KOPT-K1 (cell line): ENCODE measurements at regions not wholly inside any gene's neighbourhood (a gene's known extent, or its start where the extent isn't known, plus 50 kb on each side); places are given as distances from the start of the nearest gene placed in this dataset.
"Not testable (repeated sequence)": the region's sequence is repeated elsewhere in the genome, so short reads cannot be mapped to it uniquely, and the experiment has no call there.

Source experiments
- H3K27ac ChIP-seq: fragments of 200-600 bp; sonication (generic); 2 replicates; pipeline ENCODE4 v1.5.1; 2016; ENCODE audit warnings: antibody characterized with exemption, mild to moderate bottlenecking, low read depth, low read length; ENCODE audit not compliant: poor library complexity, severe bottlenecking
- H3K36me3 ChIP-seq: fragments of 200-600 bp; sonication (generic); 2 replicates; pipeline ENCODE4 v1.5.1; 2017; ENCODE audit warnings: antibody characterized with exemption, mild to moderate bottlenecking, low read length, moderate library complexity; ENCODE audit not compliant: insufficient read depth
- H3K9me3 ChIP-seq: fragments of 200-600 bp; sonication (generic); 2 replicates; pipeline ENCODE4 v1.5.1; 2017; ENCODE audit warnings: antibody characterized with exemption, low read length, mild to moderate bottlenecking; ENCODE audit not compliant: insufficient read depth, poor library complexity, severe bottlenecking

- Histone ChIP-seq H3K36me3 (0 out of 2 replicates have a peak, but pooled peaks cover 8% of the 10 kb centered on the region), H3K9me3 (no peaks in the 10 kb centered on the region), H3K27ac (peak overlapping the region; percentile 96)
Observed at GRCh38 chr14:106396999-106397398, 870.6 kb downstream of the TMEM121 start.

GRCh38 chr14:106398931-106399331, 872.5 kb downstream of the TMEM121 start:
- H3K9me3 ChIP-seq, H3K36me3 ChIP-seq: not testable (repeated sequence)
- H3K27ac ChIP-seq = peak overlapping the region; percentile 96

- H3K27ac ChIP-seq, H3K36me3 ChIP-seq, H3K9me3 ChIP-seq: not testable (repeated sequence)
Observed at GRCh38 chr14:106401316-106401715, 874.9 kb downstream of the TMEM121 start.

DNA sequence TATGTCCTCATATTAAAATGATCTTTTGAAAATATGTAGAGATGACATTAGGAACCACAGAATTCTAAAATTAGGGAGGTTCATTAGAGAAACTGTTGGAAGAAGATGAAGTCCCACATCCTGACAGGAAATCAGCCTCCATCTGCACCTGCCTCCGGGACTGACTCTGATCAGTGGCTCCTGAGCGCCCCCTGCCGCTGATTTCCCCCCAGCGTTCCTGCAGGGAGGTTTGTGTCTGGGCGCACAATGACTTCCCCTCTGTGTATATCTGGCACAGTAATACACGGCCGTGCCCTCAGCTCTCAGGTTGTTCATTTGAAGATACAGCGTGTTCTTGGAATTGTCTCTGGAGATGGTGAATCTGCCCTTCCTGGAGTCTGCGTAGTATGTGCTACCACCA, 883.8 kb downstream of the TMEM121 start:
- peak overlapping the region; percentile 71 for H3K27ac ChIP-seq
- H3K36me3 ChIP-seq, H3K9me3 ChIP-seq: not testable (repeated sequence)

DNA sequence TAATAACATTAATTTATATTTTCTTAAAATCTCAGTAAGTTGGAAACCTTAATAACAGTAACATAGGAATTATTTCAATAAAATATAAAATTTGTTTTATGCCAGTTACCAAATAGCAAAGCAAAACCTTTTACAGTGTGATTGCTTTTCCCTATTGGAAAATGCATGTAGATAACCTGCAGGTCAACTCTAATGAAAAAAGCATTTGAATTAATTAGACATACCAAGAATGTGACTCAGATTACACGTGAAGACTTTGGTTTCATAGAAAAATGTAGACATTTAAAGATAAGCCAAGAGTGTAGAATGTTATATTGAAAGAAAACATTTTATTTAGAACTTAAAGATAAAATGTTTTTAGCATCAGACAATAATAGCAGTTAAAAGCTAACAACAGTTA, 888.1 kb downstream of the TMEM121 start:
- Histone ChIP-seq H3K27ac (peak overlapping the region; percentile 11), H3K36me3 (no peaks in the 10 kb centered on the region), H3K9me3 (peaks cover 14% of the 10 kb centered on the region)

- H3K9me3 ChIP-seq = peaks cover 14% of the 10 kb centered on the region
- peak overlapping the region; percentile 10 for H3K27ac ChIP-seq
- H3K36me3 ChIP-seq = no peaks in the 10 kb centered on the region
Observed at GRCh38 chr14:106417224-106418049, 891.1 kb downstream of the TMEM121 start.

DNA sequence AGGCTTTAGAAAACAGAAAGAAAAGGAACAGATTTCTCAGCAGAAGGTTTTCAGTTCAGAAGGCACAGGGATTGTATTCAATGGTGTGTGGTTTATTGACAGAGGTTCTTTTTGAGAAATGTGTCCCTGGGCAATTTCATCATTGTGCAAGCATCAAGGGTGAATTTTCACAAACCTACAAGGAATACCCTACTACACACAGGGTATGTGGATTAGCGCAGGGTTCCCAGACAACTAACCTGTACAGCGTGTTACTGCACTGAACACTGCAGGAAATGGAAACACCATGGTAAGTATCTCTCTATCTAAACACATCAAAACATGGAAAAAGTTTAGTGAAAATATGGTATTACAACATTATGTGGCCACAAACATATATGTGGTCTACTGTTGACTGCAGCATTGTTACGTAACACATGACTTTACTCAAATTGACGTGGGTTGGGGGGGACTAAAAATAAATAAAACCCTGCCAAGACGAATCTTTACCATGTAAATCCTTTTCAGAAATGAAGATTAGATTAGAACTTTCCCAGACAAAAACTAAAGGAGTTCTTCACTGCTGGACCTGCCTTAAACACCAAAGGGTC, 893.1 kb downstream of the TMEM121 start:
- Histone ChIP-seq H3K27ac (peak overlapping the region; percentile 15), H3K9me3 (peaks cover 14% of the 10 kb centered on the region), H3K36me3 (no peaks in the 10 kb centered on the region)

DNA sequence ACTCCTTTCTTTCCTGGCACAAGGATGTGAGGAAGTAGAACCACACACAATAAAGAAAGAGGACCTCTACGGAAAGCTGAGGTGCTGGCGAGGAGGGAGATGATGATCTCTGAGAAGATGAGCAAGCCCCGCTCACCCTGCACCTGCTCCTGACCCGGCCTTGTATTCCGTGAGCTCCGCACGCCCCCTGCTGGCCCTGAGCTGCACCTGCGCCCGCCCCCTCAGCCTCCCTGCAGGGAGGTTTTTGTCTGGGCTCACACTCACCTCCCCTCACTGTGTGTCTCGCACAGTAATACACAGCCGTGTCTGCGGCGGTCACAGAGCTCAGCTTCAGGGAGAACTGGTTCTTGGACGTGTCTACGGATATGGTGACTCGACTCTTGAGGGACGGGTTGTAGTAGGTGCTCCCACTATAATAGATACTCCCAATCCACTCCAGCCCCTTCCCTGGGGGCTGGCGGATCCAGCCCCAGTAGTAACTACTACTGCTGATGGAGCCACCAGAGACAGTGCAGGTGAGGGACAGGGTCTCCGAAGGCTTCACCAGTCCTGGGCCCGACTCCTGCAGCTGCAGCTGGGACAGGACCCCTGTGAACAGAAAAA, 895.1 kb downstream of the TMEM121 start:
- peak overlapping the region; percentile 49 for H3K27ac ChIP-seq
- peaks cover 14% of the 10 kb centered on the region for H3K9me3 ChIP-seq
- not testable (repeated sequence) for H3K36me3 ChIP-seq

DNA sequence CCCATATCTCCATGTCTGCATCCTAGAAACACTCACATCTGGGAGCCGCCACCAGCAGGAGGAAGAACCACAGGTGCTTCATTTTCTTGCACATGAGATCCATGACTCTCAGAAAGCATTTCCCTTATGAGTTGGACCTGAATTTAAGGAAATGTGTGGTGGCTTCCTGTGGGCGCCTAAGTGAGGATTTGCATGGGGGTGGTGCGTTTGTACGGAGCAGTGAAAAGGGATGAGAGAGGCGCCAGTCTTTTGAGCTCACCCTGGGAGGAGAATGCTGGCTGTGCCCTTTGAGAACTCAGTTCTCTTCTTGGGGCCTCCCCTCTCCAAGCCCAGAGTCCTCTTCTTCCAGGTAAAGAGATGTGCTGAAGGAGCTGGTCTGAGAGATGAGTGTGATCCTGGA, 895.7 kb downstream of the TMEM121 start:
- Histone ChIP-seq H3K9me3 (peaks cover 11% of the 10 kb centered on the region), H3K27ac (peak overlapping the region; percentile 49), H3K36me3 (no peaks in the 10 kb centered on the region)

DNA sequence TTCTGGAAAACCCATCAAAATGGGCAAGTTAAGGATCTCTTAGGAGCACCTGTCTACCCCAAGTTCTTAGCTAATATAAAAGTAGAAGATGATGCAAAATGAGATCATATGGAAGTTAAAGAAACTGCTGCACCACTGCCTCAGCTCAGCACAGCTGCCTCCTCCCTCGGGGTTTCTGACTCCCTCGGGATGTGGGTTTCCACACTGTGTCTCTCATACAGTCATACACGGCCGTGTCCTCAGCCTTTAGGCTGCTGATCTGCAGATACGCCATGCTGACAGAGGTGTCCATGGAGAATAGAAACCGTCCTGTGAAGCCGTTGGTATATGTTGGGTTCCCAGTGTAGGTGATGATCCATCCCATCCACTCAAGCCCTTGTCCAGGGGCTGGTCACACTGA, 898.8 kb downstream of the TMEM121 start:
- H3K27ac ChIP-seq, H3K9me3 ChIP-seq, H3K36me3 ChIP-seq: not testable (repeated sequence)

- Histone ChIP-seq H3K9me3 (peaks cover 9% of the 10 kb centered on the region), H3K27ac (no peak overlapping the region), H3K36me3 (no peaks in the 10 kb centered on the region)
Observed at GRCh38 chr14:106436310-106436905, 910.0 kb downstream of the TMEM121 start.

DNA sequence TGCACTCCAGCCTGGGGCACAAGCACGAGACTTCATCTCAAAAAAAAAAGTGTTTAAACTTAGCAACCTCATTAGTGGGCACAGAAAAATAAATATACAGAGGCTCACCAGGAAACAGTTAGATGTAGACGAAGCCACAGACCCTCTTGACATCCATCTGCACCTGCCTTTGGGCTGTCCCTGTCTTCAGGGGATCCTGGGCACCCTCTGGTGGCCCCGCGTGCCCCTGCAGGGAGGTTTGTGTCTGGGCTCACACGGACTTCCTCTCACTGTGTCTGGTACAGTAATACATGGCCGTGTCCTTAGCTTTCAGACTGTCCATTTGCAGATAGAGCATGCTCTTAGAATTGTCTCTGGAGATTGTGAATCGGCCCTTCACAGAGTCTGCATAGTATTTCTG, 916.5 kb downstream of the TMEM121 start:
- Histone ChIP-seq H3K36me3 (no peaks in the 10 kb centered on the region), H3K27ac (peak overlapping the region; percentile 70), H3K9me3 (peaks cover 4% of the 10 kb centered on the region)

DNA sequence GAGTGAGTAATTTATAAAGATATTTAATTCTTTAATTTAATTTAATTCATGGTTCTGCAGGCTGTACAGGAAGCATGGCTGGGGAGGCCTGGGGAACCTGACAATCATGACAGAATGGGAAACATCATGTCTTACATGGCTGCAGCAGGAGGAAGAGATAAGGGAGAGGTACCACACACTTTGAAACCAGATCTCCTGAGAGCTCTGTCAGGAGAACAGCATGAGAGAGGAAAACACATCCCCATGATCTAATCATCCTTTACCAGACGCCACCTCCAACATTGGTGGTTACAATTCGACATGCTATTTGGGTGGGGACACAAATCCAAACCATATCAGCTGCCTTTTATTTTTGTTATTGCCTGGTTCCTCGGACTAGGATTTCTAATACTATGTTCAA, 928.6 kb downstream of the TMEM121 start:
- Histone ChIP-seq H3K9me3 (no peaks in the 10 kb centered on the region), H3K27ac (no peak overlapping the region), H3K36me3 (no peaks in the 10 kb centered on the region)

DNA sequence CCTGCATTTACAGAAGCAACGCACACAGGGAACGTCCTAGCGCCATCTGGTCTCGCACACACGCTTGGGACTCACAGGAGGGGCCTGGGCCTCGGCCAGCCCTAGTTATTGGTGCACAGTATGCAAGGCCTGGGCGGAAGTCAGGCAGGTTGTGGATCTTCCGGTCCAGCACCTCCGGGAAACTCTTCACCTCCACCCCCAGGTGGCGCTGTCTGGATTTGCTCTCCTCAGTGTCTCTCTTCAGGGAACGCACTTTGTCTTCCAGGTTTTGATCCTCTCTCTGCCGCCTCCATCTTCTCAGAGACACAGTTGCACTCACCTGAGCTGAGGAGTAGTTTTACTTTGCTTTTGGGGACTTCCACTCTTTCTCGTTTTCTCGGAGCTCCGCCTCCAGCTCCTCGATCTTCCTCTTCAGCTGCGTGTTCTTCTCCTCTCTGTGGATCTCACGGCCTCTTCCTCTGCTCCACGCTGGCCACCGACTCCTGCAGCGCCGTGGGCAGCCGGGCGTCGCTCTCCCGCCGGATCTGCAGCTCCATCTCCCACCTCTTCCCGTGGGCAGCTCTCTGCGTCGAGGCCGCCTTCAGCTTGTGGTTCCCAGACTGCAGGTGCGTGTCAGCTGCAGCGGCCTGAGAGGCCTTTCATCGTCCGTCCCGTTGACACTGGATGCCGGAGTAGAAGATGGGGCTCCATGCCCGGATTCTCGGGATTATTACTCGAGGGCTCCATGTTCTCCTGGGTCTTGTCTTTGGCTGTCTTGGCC, 933.8 kb downstream of the TMEM121 start:
- peaks cover 9% of the 10 kb centered on the region for H3K36me3 ChIP-seq
- peak overlapping the region; percentile 89 for H3K27ac ChIP-seq
- no peaks in the 10 kb centered on the region for H3K9me3 ChIP-seq

DNA sequence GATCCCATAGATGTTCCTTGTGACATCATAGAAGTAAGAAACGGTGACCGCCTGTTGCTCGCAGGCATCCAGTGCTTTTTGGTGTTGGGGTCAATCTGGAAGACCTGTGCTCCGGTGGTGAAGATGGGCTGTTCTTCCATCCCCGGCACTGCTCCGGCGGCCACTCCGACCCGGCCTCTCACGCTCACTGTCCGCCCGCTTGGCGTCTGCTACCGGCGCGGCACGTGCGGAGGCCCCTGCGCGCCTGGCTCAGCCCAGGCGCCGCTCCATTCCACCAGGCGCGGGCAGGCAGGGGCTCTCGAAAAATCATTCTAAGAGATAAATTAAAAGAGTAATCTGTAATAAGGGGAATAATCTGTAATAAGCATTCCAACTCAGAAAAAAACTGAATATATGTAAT, 934.5 kb downstream of the TMEM121 start:
- no peaks in the 10 kb centered on the region for H3K9me3 ChIP-seq
- peak overlapping the region; percentile 89 for H3K27ac ChIP-seq
- H3K36me3 ChIP-seq = peaks cover 9% of the 10 kb centered on the region
